AG04450 (cell line): ENCODE measurements at regions not wholly inside any gene's neighbourhood (a gene's known extent, or its start where the extent isn't known, plus 50 kb on each side); places are given as distances from the start of the nearest gene placed in this dataset.

Experiments
- CTCF ChIA-PET: fragments of 300-600, 350-600 bp; formaldehyde crosslinking; extraction: SDS; loops from one replicate; lab custom pipeline; 2022; ENCODE audit warnings: antibody characterized with exemption, inconsistent platforms; lab: Charles Lee
- POLR2A ChIA-PET: fragments of 350-600 bp; formaldehyde crosslinking; extraction: SDS; loops from one replicate; lab custom pipeline; 2021; ENCODE audit warnings: antibody characterized with exemption, inconsistent platforms; lab: Yijun Ruan, JAX
- DNase-seq: peaks from one replicate; pipeline ENCODE4 v3.0.0-alpha.2; 2011; ENCODE audit warnings: low read depth, low spot score
- H3K27ac ChIP-seq: one replicate; pipeline ENCODE4 v1.5.1; 2012; ENCODE audit warnings: low read depth, low read length, control low read depth
- H3K27me3 ChIP-seq: one replicate; pipeline ENCODE4 v1.6.0; 2012; ENCODE audit warnings: low read length; ENCODE audit not compliant: control insufficient read depth, insufficient read depth
- H3K4me3 ChIP-seq: 2 replicates; pipeline ENCODE4 v1.5.1; 2011; ENCODE audit warnings: mild to moderate bottlenecking, low read depth, low read length, control low read depth
- H3K9me3 ChIP-seq: 2 replicates; pipeline ENCODE4 v1.5.1; 2012; ENCODE audit warnings: low read length; ENCODE audit not compliant: control insufficient read depth, insufficient read depth
- CTCF ChIP-seq: IDR thresholded peaks from 2 replicates; pipeline ENCODE4 v1.5.1; 2011; ENCODE audit warnings: low read depth, low read length, control low read depth, inconsistent platforms

GRCh38 chr13:106352850-106353249, 182.6 kb downstream of the EFNB2 start:
- TF ChIP-seq CTCF: no peak
- POLR2A ChIA-PET: no interaction called here
- no peak for DNase-seq
- Histone ChIP-seq H3K27ac (no peak overlapping the region), H3K9me3 (no peaks in the 10 kb centered on the region), H3K27me3 (peaks cover 3% of the 10 kb centered on the region), H3K4me3 (no peak overlapping the region)
- CTCF ChIA-PET: no interaction called here

GRCh38 chr13:106351251-106351650, 184.2 kb downstream of the EFNB2 start:
- Histone ChIP-seq H3K27me3 (peaks cover 3% of the 10 kb centered on the region), H3K27ac (no peak overlapping the region), H3K9me3 (no peaks in the 10 kb centered on the region), H3K4me3 (no peak overlapping the region)
- TF ChIP-seq CTCF: no peak
- no peak for DNase-seq
- ChIA-PET POLR2A (no interaction called here), CTCF (no interaction called here)

- Histone ChIP-seq H3K27ac (no peak overlapping the region), H3K4me3 (no peak overlapping the region), H3K9me3 (no peaks in the 10 kb centered on the region), H3K27me3 (peaks cover 3% of the 10 kb centered on the region)
- no peak for DNase-seq
- no peak for TF ChIP-seq CTCF
- ChIA-PET POLR2A (no interaction called here), CTCF (no interaction called here)
These were observed 185.3 kb downstream of the EFNB2 start for GRCh38 chr13:106350208-106350607.

- CTCF ChIA-PET: no interaction called here
- no peak for TF ChIP-seq CTCF
- H3K4me3 ChIP-seq: peak overlapping the region; percentile 42
- POLR2A ChIA-PET: no interaction called here
- peaks cover 3% of the 10 kb centered on the region for H3K27me3 ChIP-seq
- no peak overlapping the region for H3K27ac ChIP-seq
- DNase-seq: no peak
- H3K9me3 ChIP-seq: no peaks in the 10 kb centered on the region
These were observed 186.2 kb downstream of the EFNB2 start for GRCh38 chr13:106349080-106349931.

- POLR2A ChIA-PET: no interaction called here
- Histone ChIP-seq H3K27ac (no peak overlapping the region), H3K27me3 (peaks cover 3% of the 10 kb centered on the region), H3K9me3 (no peaks in the 10 kb centered on the region), H3K4me3 (no peak overlapping the region)
- TF ChIP-seq CTCF: no peak
- CTCF ChIA-PET: interaction anchor here (0.6 kb wide), 1 partner anchor 1755 kb away, joined by 4 read pairs; no protein-coding TSS in a partner anchor
- DNase-seq: no peak
These were observed 187.2 kb downstream of the EFNB2 start for GRCh38 chr13:106348075-106348840.
